Immature natural killer cell (primary cell): ENCODE measurements at regions not wholly inside any gene's neighbourhood (a gene's known extent, or its start where the extent isn't known, plus 50 kb on each side); places are given as distances from the start of the nearest gene placed in this dataset.
"Not testable (repeated sequence)": the region's sequence is repeated elsewhere in the genome, so short reads cannot be mapped to it uniquely, and the experiment has no call there.

Source experiments
- DNase-seq, 3 donors: peaks; one replicate each; pipeline ENCODE4 v3.0.0; 2022; ENCODE audit warnings: mixed read lengths in 1 of 3
- H3K27ac Mint-ChIP-seq, 6 donors: one replicate each; pipeline ENCODE4 v1.8.0; 2020; ENCODE audit warnings: mixed read lengths in 6 of 6, mild to moderate bottlenecking in 5 of 6, inconsistent platforms in 4 of 6, moderate library complexity in 3 of 6
- H3K27me3 Mint-ChIP-seq, 3 donors: one replicate each; pipeline ENCODE4 v1.8.0; 2020 to 2021; ENCODE audit warnings: low read depth in 3 of 3, mild to moderate bottlenecking in 3 of 3, mixed read lengths in 3 of 3, moderate library complexity in 3 of 3, inconsistent platforms in 1 of 3
- H3K36me3 Mint-ChIP-seq, 3 donors: one replicate each; pipeline ENCODE4 v1.8.0; 2020; ENCODE audit warnings: mixed read lengths in 3 of 3, inconsistent platforms in 2 of 3, mild to moderate bottlenecking in 2 of 3
- H3K4me1 Mint-ChIP-seq, 2 donors: one replicate each; pipeline ENCODE4 v1.8.0; 2020; ENCODE audit warnings: inconsistent platforms in 2 of 2, mild to moderate bottlenecking in 2 of 2, mixed read lengths in 2 of 2, moderate library complexity in 1 of 2
- H3K4me3 Mint-ChIP-seq, 5 donors: one replicate each; pipeline ENCODE4 v1.8.0; 2020; ENCODE audit warnings: mild to moderate bottlenecking in 5 of 5, mixed read lengths in 5 of 5, inconsistent platforms in 3 of 5, moderate library complexity in 3 of 5
- H3K9me3 Mint-ChIP-seq, 6 donors: one replicate each; pipeline ENCODE4 v1.8.0; 2020; ENCODE audit warnings: mild to moderate bottlenecking in 6 of 6, mixed read lengths in 6 of 6, inconsistent platforms in 4 of 6, moderate library complexity in 3 of 6

- Mint-ChIP-seq H3K4me1 (no peaks in the 10 kb centered on the region), H3K4me3 (no peak overlapping the region), H3K27me3 (peaks cover 0 to 4% (median 0%) of the 10 kb centered on the region in 3 donors), H3K36me3 (no peaks in the 10 kb centered on the region), H3K9me3 (peaks cover 3 to 43% (median 19%) of the 10 kb centered on the region in 6 donors), H3K27ac (no peak overlapping the region)
- no peak for DNase-seq
Measured at GRCh38 chr4:167838686-167839085, 253.7 kb upstream of the ANXA10 start.

GRCh38 chr4:167842487-167842886 is 249.8 kb upstream of the ANXA10 start:
- no peaks in the 10 kb centered on the region for H3K4me1 Mint-ChIP-seq
- no peak overlapping the region for H3K27ac Mint-ChIP-seq
- H3K36me3 Mint-ChIP-seq: no peaks in the 10 kb centered on the region
- peaks cover 4 to 43% (median 17%) of the 10 kb centered on the region in 6 donors for H3K9me3 Mint-ChIP-seq
- no peak overlapping the region for H3K4me3 Mint-ChIP-seq
- DNase-seq: no peak
- H3K27me3 Mint-ChIP-seq: peaks cover 0 to 3% (median 0%) of the 10 kb centered on the region in 3 donors

- Mint-ChIP-seq H3K27ac (no peak overlapping the region), H3K4me3 (no peak overlapping the region), H3K36me3 (no peaks in the 10 kb centered on the region), H3K27me3 (peaks cover 0 to 1% (median 0%) of the 10 kb centered on the region in 3 donors), H3K9me3 (peaks cover 10 to 22% (median 16%) of the 10 kb centered on the region in 6 donors), H3K4me1 (no peaks in the 10 kb centered on the region)
- no peak for DNase-seq
Measured at GRCh38 chr4:167854881-167855280, 237.5 kb upstream of the ANXA10 start.

- not testable (repeated sequence) for H3K36me3 Mint-ChIP-seq
Measured at GRCh38 chr4:167858127-167858526, 234.2 kb upstream of the ANXA10 start.

GRCh38 chr4:167867191-167867590 is 225.1 kb upstream of the ANXA10 start:
- H3K36me3 Mint-ChIP-seq: no peaks in the 10 kb centered on the region
- H3K4me3 Mint-ChIP-seq: no peak overlapping the region
- no peak overlapping the region for H3K27ac Mint-ChIP-seq
- peaks cover 0 to 16% (median 6%) of the 10 kb centered on the region in 6 donors for H3K9me3 Mint-ChIP-seq
- H3K4me1 Mint-ChIP-seq: no peaks in the 10 kb centered on the region
- no peaks in the 10 kb centered on the region for H3K27me3 Mint-ChIP-seq
- DNase-seq: no peak

More at GRCh38 chr4:167858127-167858526, 234.2 kb upstream of the ANXA10 start:
- peaks cover 10 to 27% (median 19%) of the 10 kb centered on the region in 6 donors for H3K9me3 Mint-ChIP-seq
- H3K27me3 Mint-ChIP-seq, H3K27ac Mint-ChIP-seq, H3K4me1 Mint-ChIP-seq, H3K4me3 Mint-ChIP-seq, DNase-seq: not testable (repeated sequence)

- H3K27ac Mint-ChIP-seq: no peak overlapping the region
- H3K27me3 Mint-ChIP-seq: no peaks in the 10 kb centered on the region
- H3K4me1 Mint-ChIP-seq: no peaks in the 10 kb centered on the region
- H3K36me3 Mint-ChIP-seq: no peaks in the 10 kb centered on the region
- no peak overlapping the region for H3K4me3 Mint-ChIP-seq
- no peak for DNase-seq
- peaks cover 3 to 19% (median 8%) of the 10 kb centered on the region in 6 donors for H3K9me3 Mint-ChIP-seq
Measured at GRCh38 chr4:167868163-167868562, 224.2 kb upstream of the ANXA10 start.

GRCh38 chr4:167873496-167873895 is 218.8 kb upstream of the ANXA10 start:
- DNase-seq: no peak
- Mint-ChIP-seq H3K27ac (no peak overlapping the region), H3K4me1 (no peaks in the 10 kb centered on the region), H3K9me3 (peaks cover 5 to 37% (median 17%) of the 10 kb centered on the region in 6 donors), H3K27me3 (peaks cover 0 to 4% (median 0%) of the 10 kb centered on the region in 3 donors), H3K36me3 (no peaks in the 10 kb centered on the region), H3K4me3 (no peak overlapping the region)

- not testable (repeated sequence) for H3K4me3 Mint-ChIP-seq, DNase-seq, H3K27me3 Mint-ChIP-seq, H3K4me1 Mint-ChIP-seq, H3K36me3 Mint-ChIP-seq, H3K27ac Mint-ChIP-seq
- H3K9me3 Mint-ChIP-seq: peaks cover 13 to 53% (median 24%) of the 10 kb centered on the region in 6 donors
Measured at GRCh38 chr4:167876091-167876490, 216.2 kb upstream of the ANXA10 start.

- not testable (repeated sequence) for DNase-seq, H3K27ac Mint-ChIP-seq, H3K36me3 Mint-ChIP-seq, H3K4me3 Mint-ChIP-seq, H3K27me3 Mint-ChIP-seq, H3K4me1 Mint-ChIP-seq
- peaks cover 12 to 58% (median 22%) of the 10 kb centered on the region in 6 donors for H3K9me3 Mint-ChIP-seq
Measured at GRCh38 chr4:167877826-167878225, 214.5 kb upstream of the ANXA10 start.

GRCh38 chr4:167883266-167883665 is 209.1 kb upstream of the ANXA10 start:
- no peak overlapping the region for H3K27ac Mint-ChIP-seq
- no peaks in the 10 kb centered on the region for H3K36me3 Mint-ChIP-seq
- H3K27me3 Mint-ChIP-seq: peaks cover 0 to 5% (median 2%) of the 10 kb centered on the region in 3 donors
- no peak for DNase-seq
- no peaks in the 10 kb centered on the region for H3K4me1 Mint-ChIP-seq
- H3K4me3 Mint-ChIP-seq: no peak overlapping the region
- peaks cover 12 to 51% (median 18%) of the 10 kb centered on the region in 6 donors for H3K9me3 Mint-ChIP-seq

GRCh38 chr4:167885071-167885470 is 207.3 kb upstream of the ANXA10 start:
- Mint-ChIP-seq H3K4me1 (no peaks in the 10 kb centered on the region), H3K4me3 (no peak overlapping the region), H3K36me3 (peaks cover 0 to 1% (median 0%) of the 10 kb centered on the region in 3 donors), H3K9me3 (peaks cover 8 to 43% (median 16%) of the 10 kb centered on the region in 6 donors), H3K27ac (no peak overlapping the region), H3K27me3 (peaks cover 0 to 5% (median 2%) of the 10 kb centered on the region in 3 donors)
- DNase-seq: no peak

- Mint-ChIP-seq H3K9me3 (peaks cover 5 to 38% (median 17%) of the 10 kb centered on the region in 6 donors), H3K36me3 (peaks cover 0 to 3% (median 0%) of the 10 kb centered on the region in 3 donors), H3K4me1 (no peaks in the 10 kb centered on the region), H3K27me3 (peaks cover 0 to 5% (median 2%) of the 10 kb centered on the region in 3 donors), H3K4me3 (no peak overlapping the region), H3K27ac (no peak overlapping the region)
- no peak for DNase-seq
Measured at GRCh38 chr4:167885872-167886271, 206.5 kb upstream of the ANXA10 start.

- H3K36me3 Mint-ChIP-seq: peaks cover 0 to 3% (median 0%) of the 10 kb centered on the region in 3 donors
- H3K27me3 Mint-ChIP-seq: peaks cover 0 to 2% (median 2%) of the 10 kb centered on the region in 3 donors
- no peak overlapping the region for H3K4me3 Mint-ChIP-seq
- no peaks in the 10 kb centered on the region for H3K4me1 Mint-ChIP-seq
- H3K27ac Mint-ChIP-seq: no peak overlapping the region
- no peak for DNase-seq
- peaks cover 7 to 32% (median 16%) of the 10 kb centered on the region in 6 donors for H3K9me3 Mint-ChIP-seq
Measured at GRCh38 chr4:167887726-167888125, 204.6 kb upstream of the ANXA10 start.

- Mint-ChIP-seq H3K4me1 (no peaks in the 10 kb centered on the region), H3K9me3 (peaks cover 8 to 33% (median 18%) of the 10 kb centered on the region in 6 donors), H3K27me3 (no peaks in the 10 kb centered on the region), H3K27ac (no peak overlapping the region), H3K4me3 (no peak overlapping the region), H3K36me3 (peaks cover 0 to 3% (median 0%) of the 10 kb centered on the region in 3 donors)
- no peak for DNase-seq
Measured at GRCh38 chr4:167890226-167890625, 202.1 kb upstream of the ANXA10 start.

GRCh38 chr4:167893531-167893930 is 198.8 kb upstream of the ANXA10 start:
- Mint-ChIP-seq H3K4me1 (no peaks in the 10 kb centered on the region), H3K9me3 (peaks cover 7 to 37% (median 20%) of the 10 kb centered on the region in 6 donors), H3K27me3 (no peaks in the 10 kb centered on the region), H3K27ac (no peak overlapping the region), H3K36me3 (peaks cover 0 to 4% (median 3%) of the 10 kb centered on the region in 3 donors), H3K4me3 (no peak overlapping the region)
- DNase-seq: no peak
